ENCODE measurements at regions not wholly inside any gene's neighbourhood (a gene's known extent, or its start where the extent isn't known, plus 50 kb on each side); places are given as distances from the start of the nearest gene placed in this dataset.

DNA sequence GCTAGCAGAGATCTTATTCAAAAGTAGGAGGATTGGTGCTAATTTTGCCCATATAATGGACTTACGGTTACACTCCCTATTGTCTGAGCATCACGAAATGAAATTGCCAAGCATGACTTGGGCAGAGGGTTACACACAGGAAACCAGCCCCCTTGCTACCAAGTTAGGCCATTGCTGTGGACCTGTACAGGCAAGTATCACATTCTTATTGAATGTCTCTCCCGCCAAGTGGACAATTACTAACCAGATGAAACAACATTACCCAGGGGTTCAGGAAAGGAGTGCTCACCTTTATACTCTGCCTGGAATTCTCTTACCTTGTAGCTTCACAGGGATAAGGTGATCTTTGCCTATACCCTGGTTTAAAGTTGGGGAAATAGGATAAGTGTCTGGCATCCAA lies 70.6 kb upstream of the TOX3 start:
- CTCF ChIA-PET (ENCODE audit: low intra/inter-chr PET ratio, low total read pairs), result no interaction called here
- in situ Hi-C loops (cut with HindIII; ENCODE audit: extremely low pct_ligation_motif_present, low pct_unique_long_range_greater_than_20kb), result no loop called here
- TF ChIP-seq ZNF367 (CRISPR knock-in tag; IDR thresholded peaks at IDR 0.05; ENCODE audit: borderline replicate concordance), result no peak
- TF ChIP-seq, protein P1, sequence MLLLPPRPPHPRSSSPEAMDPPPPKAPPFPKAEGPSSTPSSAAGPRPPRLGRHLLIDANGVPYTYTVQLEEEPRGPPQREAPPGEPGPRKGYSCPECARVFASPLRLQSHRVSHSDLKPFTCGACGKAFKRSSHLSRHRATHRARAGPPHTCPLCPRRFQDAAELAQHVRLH (CRISPR knock-in tag; IDR thresholded peaks at IDR 0.05; ENCODE audit: borderline replicate concordance, low read depth), result no peak
- no peak for TF ChIP-seq RFX3 (CRISPR knock-in tag; IDR thresholded peaks at IDR 0.05)
- TF ChIP-seq, protein P2, sequence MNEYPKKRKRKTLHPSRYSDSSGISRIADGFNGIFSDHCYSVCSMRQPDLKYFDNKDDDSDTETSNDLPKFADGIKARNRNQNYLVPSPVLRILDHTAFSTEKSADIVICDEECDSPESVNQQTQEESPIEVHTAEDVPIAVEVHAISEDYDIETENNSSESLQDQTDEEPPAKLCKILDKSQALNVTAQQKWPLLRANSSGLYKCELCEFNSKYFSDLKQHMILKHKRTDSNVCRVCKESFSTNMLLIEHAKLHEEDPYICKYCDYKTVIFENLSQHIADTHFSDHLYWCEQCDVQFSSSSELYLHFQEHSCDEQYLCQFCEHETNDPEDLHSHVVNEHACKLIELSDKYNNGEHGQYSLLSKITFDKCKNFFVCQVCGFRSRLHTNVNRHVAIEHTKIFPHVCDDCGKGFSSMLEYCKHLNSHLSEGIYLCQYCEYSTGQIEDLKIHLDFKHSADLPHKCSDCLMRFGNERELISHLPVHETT (CRISPR knock-in tag; conservative IDR thresholded peaks at IDR 0.05), result no peak
- no peak for TF ChIP-seq NR1H2 (CRISPR knock-in tag; IDR thresholded peaks at IDR 0.05; ENCODE audit: borderline replicate concordance, low read depth)
- TF ChIP-seq SCMH1 (CRISPR knock-in tag; IDR thresholded peaks at IDR 0.05; ENCODE audit: borderline replicate concordance), result no peak
- TF ChIP-seq, protein P3, sequence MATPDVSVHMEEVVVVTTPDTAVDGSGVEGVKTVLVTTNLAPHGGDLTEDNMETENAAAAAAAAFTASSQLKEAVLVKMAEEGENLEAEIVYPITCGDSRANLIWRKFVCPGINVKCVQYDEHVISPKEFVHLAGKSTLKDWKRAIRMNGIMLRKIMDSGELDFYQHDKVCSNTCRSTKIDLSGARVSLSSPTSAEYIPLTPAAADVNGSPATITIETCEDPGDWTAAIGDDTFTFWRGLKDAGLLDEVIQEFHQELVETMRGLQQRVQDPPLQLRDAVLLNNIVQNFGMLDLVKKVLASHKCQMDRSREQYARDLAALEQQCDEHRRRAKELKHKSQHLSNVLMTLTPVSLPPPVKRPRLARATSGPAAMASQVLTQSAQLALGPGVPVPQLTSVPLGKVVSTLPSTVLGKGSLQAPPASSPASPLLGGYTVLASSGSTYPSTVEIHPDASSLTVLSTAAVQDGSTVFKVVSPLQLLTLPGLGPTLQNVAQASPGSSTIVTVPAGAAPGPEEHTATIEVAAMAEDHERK (CRISPR knock-in tag; IDR thresholded peaks at IDR 0.05; ENCODE audit: low read depth), result no peak
- TF ChIP-seq MYC (CRISPR knock-in tag; IDR thresholded peaks at IDR 0.05; ENCODE audit: borderline replicate concordance), result no peak
- no peak for TF ChIP-seq ZNF816 (CRISPR knock-in tag; IDR thresholded peaks at IDR 0.05; ENCODE audit: borderline replicate concordance)
- TF ChIP-seq FOSL2 (CRISPR knock-in tag; IDR thresholded peaks at IDR 0.05), result no peak
- no peak for TF ChIP-seq HES4 (CRISPR knock-in tag; IDR thresholded peaks at IDR 0.05; ENCODE audit: borderline replicate concordance)
- Histone ChIP-seq H3K79me2 (ENCODE audit: insufficient read depth, low read length) (peaks cover 6% of the 10 kb centered on the region), H2AFZ (ENCODE audit: low read length) (no peak overlapping the region), H3K27ac (ENCODE audit: extremely low read length, insufficient read depth, low read length) (no peak overlapping the region), H3K9ac (ENCODE audit: insufficient read depth, low read depth, low read length) (no peak overlapping the region), H3K4me2 (ENCODE audit: low read depth, low read length) (no peak overlapping the region), H3K4me3 (replicated peaks in 1 of 3; ENCODE audit: insufficient read depth in 1 of 3, low read depth in 2 of 3, low read length in 3 of 3) (no peak overlapping the region), H3K27me3 (ENCODE audit: control insufficient read depth in 1 of 2, insufficient read depth in 2 of 2, low read length in 2 of 2) (peaks cover 0 to 6% of the 10 kb centered on the region in 2 experiments; a peak in 3 of 5 replicates), H3K36me3 (replicated peaks in 1 of 2; ENCODE audit: control insufficient read depth in 1 of 2, insufficient read depth in 2 of 2, low read length in 2 of 2) (no peaks in the 10 kb centered on the region; a peak in 2 of 5 replicates), H3K4me1 (ENCODE audit: insufficient read depth, low read length) (peaks cover 13% of the 10 kb centered on the region), H4K20me1 (ENCODE audit: insufficient read depth, low read length) (no peaks in the 10 kb centered on the region), H3K9me3 (ENCODE audit: low read length) (no peaks in the 10 kb centered on the region)
- DNase-seq (ENCODE audit: low spot score) (no peak), ATAC-seq (no peak), FAIRE-seq (no peak)
- intact Hi-C loops (cut with micrococcal nuclease; ENCODE audit: unreplicated experiment), result no loop called here
- POLR2A ChIA-PET, result no interaction called here
- 63% methylated on average over 3 of the region's 3 CpGs for whole genome bisulfite sequencing (ENCODE audit: low lambda C conversion rate)
- no TSS peak for BruUV-seq (replicated peaks)
